ENCODE measurements at regions not wholly inside any gene's neighbourhood (a gene's known extent, or its start where the extent isn't known, plus 50 kb on each side); places are given as distances from the start of the nearest gene placed in this dataset.

GRCh38 chr5:68673106-68673822 lies 420.6 kb upstream of the SLC30A5 start:
- TF ChIP-seq CTCF (conservative IDR thresholded peaks at IDR 0.05; ENCODE audit: low read depth, low read length), result no peak
- TF ChIP-seq EZH2 (IDR thresholded peaks at IDR 0.05; ENCODE audit: borderline replicate concordance, low read depth, low read length, poor library complexity, severe bottlenecking), result no peak

Measured in A673 (cell line).